ENCODE measurements at regions not wholly inside any gene's neighbourhood (a gene's known extent, or its start where the extent isn't known, plus 50 kb on each side); places are given as distances from the start of the nearest gene placed in this dataset.

DNA sequence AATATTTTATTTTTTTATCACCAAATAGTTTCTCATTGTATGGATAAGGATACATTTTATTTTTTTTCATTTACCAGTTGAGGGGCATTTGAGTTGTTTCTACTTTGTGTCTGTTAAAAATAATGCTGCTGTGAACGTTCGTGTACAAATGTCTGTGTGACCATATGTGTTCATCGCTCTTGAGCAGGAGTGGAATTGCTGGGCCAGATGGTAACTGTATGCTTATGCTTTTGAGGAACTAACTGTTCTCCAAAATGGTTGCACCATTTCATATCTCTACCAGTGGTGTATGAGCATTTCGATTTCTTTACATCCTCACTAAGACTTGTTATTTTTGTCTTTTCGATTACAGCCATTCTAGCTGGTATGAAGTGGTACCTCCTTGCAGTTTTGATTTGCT lies 212.5 kb upstream of the N4BP1 start:
- TF ChIP-seq, protein P1, sequence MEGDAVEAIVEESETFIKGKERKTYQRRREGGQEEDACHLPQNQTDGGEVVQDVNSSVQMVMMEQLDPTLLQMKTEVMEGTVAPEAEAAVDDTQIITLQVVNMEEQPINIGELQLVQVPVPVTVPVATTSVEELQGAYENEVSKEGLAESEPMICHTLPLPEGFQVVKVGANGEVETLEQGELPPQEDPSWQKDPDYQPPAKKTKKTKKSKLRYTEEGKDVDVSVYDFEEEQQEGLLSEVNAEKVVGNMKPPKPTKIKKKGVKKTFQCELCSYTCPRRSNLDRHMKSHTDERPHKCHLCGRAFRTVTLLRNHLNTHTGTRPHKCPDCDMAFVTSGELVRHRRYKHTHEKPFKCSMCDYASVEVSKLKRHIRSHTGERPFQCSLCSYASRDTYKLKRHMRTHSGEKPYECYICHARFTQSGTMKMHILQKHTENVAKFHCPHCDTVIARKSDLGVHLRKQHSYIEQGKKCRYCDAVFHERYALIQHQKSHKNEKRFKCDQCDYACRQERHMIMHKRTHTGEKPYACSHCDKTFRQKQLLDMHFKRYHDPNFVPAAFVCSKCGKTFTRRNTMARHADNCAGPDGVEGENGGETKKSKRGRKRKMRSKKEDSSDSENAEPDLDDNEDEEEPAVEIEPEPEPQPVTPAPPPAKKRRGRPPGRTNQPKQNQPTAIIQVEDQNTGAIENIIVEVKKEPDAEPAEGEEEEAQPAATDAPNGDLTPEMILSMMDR (IDR thresholded peaks at IDR 0.05) = no peak
- TF ChIP-seq POLR2A (IDR thresholded peaks at IDR 0.05) (no peak), EP300 (IDR thresholded peaks at IDR 0.05) (no peak)

Data from ovary (tissue), 3 donors.